Nephron progenitor cell (in vitro differentiated cells): ENCODE measurements at regions not wholly inside any gene's neighbourhood (a gene's known extent, or its start where the extent isn't known, plus 50 kb on each side); places are given as distances from the start of the nearest gene placed in this dataset.
"Not testable (repeated sequence)": the region's sequence is repeated elsewhere in the genome, so short reads cannot be mapped to it uniquely, and the experiment has no call there.

ENCODE experiments used
- DNase-seq: peaks from one replicate; pipeline ENCODE4 v3.0.0; 2021
- H3K27ac Mint-ChIP-seq: 2 replicates; pipeline ENCODE4 v1.8.0; 2021; ENCODE audit warnings: mild to moderate bottlenecking, moderate library complexity, mixed read lengths
- H3K27me3 Mint-ChIP-seq: 2 replicates; pipeline ENCODE4 v1.8.0; 2021; ENCODE audit warnings: mild to moderate bottlenecking, low read depth, mixed read lengths; ENCODE audit not compliant: poor library complexity
- H3K36me3 Mint-ChIP-seq: 2 replicates; pipeline ENCODE4 v1.8.0; 2021; ENCODE audit warnings: low read depth, mixed read lengths
- H3K4me1 Mint-ChIP-seq: 2 replicates; pipeline ENCODE4 v1.8.0; 2021; ENCODE audit warnings: mixed read lengths
- H3K4me3 Mint-ChIP-seq: 2 replicates; pipeline ENCODE4 v1.8.0; 2021; ENCODE audit warnings: mild to moderate bottlenecking, moderate library complexity, mixed read lengths
- H3K9me3 Mint-ChIP-seq: 2 replicates; pipeline ENCODE4 v1.8.0; 2021; ENCODE audit warnings: mild to moderate bottlenecking, moderate library complexity, mixed read lengths
- CTCF ChIP-seq: fragments of 200-600 bp; sonication (generic); IDR thresholded peaks from 2 replicates; pipeline ENCODE4 v1.5.0; 2021; ENCODE audit warnings: antibody characterized with exemption

GRCh38 chr4:94139931-94140612 is 67.6 kb upstream of the SMARCAD1 start:
- Mint-ChIP-seq H3K27ac (no peak overlapping the region), H3K4me1 (no peaks in the 10 kb centered on the region), H3K9me3 (no peaks in the 10 kb centered on the region), H3K27me3 (peaks cover 8% of the 10 kb centered on the region), H3K36me3 (no peaks in the 10 kb centered on the region), H3K4me3 (no peak overlapping the region)
- no peak for DNase-seq
- no peak for TF ChIP-seq CTCF

GRCh38 chr4:94141001-94141400 is 66.7 kb upstream of the SMARCAD1 start:
- Mint-ChIP-seq H3K4me1 (no peaks in the 10 kb centered on the region), H3K36me3 (no peaks in the 10 kb centered on the region), H3K4me3 (no peak overlapping the region), H3K9me3 (peaks cover 7% of the 10 kb centered on the region), H3K27ac (no peak overlapping the region), H3K27me3 (peaks cover 8% of the 10 kb centered on the region)
- no peak for DNase-seq
- no peak for TF ChIP-seq CTCF

GRCh38 chr4:94148052-94148451 is 59.6 kb upstream of the SMARCAD1 start:
- Mint-ChIP-seq H3K27me3 (peaks cover 11% of the 10 kb centered on the region), H3K9me3 (peaks cover 33% of the 10 kb centered on the region), H3K4me3 (peak overlapping the region; percentile 43), H3K4me1 (peaks cover 14% of the 10 kb centered on the region)
- H3K27ac Mint-ChIP-seq, H3K36me3 Mint-ChIP-seq: not testable (repeated sequence)
- peak; percentile 77 for DNase-seq

- H3K4me1 Mint-ChIP-seq: peaks cover 11% of the 10 kb centered on the region
- H3K36me3 Mint-ChIP-seq: no peaks in the 10 kb centered on the region
- no peak for TF ChIP-seq CTCF
- peaks cover 6% of the 10 kb centered on the region for H3K27me3 Mint-ChIP-seq
- no peak overlapping the region for H3K27ac Mint-ChIP-seq
- H3K4me3 Mint-ChIP-seq: no peak overlapping the region
- H3K9me3 Mint-ChIP-seq: peaks cover 36% of the 10 kb centered on the region
- no peak for DNase-seq
Observed at GRCh38 chr4:94152466-94152865, 55.2 kb upstream of the SMARCAD1 start.

GRCh38 chr4:94155404-94155803 is 52.3 kb upstream of the SMARCAD1 start:
- H3K27ac Mint-ChIP-seq, DNase-seq, H3K27me3 Mint-ChIP-seq: not testable (repeated sequence)

GRCh38 chr4:94156826-94157225 is 50.8 kb upstream of the SMARCAD1 start:
- no peak for TF ChIP-seq CTCF
- Mint-ChIP-seq H3K9me3 (peaks cover 34% of the 10 kb centered on the region), H3K4me3 (no peak overlapping the region)

More at GRCh38 chr4:94155404-94155803, 52.3 kb upstream of the SMARCAD1 start:
- not testable (repeated sequence) for H3K4me3 Mint-ChIP-seq, H3K36me3 Mint-ChIP-seq, H3K4me1 Mint-ChIP-seq
- peaks cover 37% of the 10 kb centered on the region for H3K9me3 Mint-ChIP-seq

More at GRCh38 chr4:94156826-94157225, 50.8 kb upstream of the SMARCAD1 start:
- H3K4me1 Mint-ChIP-seq: no peaks in the 10 kb centered on the region
- H3K27ac Mint-ChIP-seq: no peak overlapping the region
- no peaks in the 10 kb centered on the region for H3K36me3 Mint-ChIP-seq
- DNase-seq: no peak
- H3K27me3 Mint-ChIP-seq: peaks cover 8% of the 10 kb centered on the region
